Breast epithelium (tissue), 3 donors: ENCODE measurements at regions not wholly inside any gene's neighbourhood (a gene's known extent, or its start where the extent isn't known, plus 50 kb on each side); places are given as distances from the start of the nearest gene placed in this dataset.

Source experiments
- CTCF ChIP-seq, 3 donors: fragments of 450-650 bp; IDR thresholded peaks; one replicate each; pipeline ENCODE4 v1.5.1; 2016 to 2017; ENCODE audit warnings: antibody characterized with exemption in 3 of 3, mild to moderate bottlenecking in 3 of 3, moderate library complexity in 3 of 3
- POLR2AphosphoS5 ChIP-seq, 3 donors: sonication (generic); formaldehyde crosslinking; IDR thresholded peaks; one replicate each; pipeline ENCODE4 v1.6.1; 2017; ENCODE audit warnings: antibody characterized with exemption in 3 of 3

GRCh38 chr2:222795450-222796357 is 65.1 kb upstream of the ACSL3 start:
- TF ChIP-seq POLR2AphosphoS5 (IDR thresholded peaks at IDR 0.05), result no peak
- TF ChIP-seq CTCF (IDR thresholded peaks at IDR 0.05), result no peak
